SKM-1 treated with dmso at 0.1 percent for 144 hours (cell line): ENCODE measurements at regions not wholly inside any gene's neighbourhood (a gene's known extent, or its start where the extent isn't known, plus 50 kb on each side); places are given as distances from the start of the nearest gene placed in this dataset.

Experiments
- DNase-seq: peaks from one replicate; lab custom pipeline; 2025; ENCODE audit not compliant: unreplicated experiment; lab: John Stamatoyannopoulos, UW

- DNase-seq = no peak
Measured at GRCh38 chr3:34362910-34363309, 564.5 kb downstream of the PDCD6IP start.

GRCh38 chr3:34363881-34364280 is 565.5 kb downstream of the PDCD6IP start:
- DNase-seq = no peak

- no peak for DNase-seq
Measured at GRCh38 chr3:34364335-34364734, 565.9 kb downstream of the PDCD6IP start.

GRCh38 chr3:34365231-34365630 is 566.8 kb downstream of the PDCD6IP start:
- no peak for DNase-seq

GRCh38 chr3:34365771-34366170 is 567.3 kb downstream of the PDCD6IP start:
- no peak for DNase-seq

GRCh38 chr3:34367521-34367920 is 569.1 kb downstream of the PDCD6IP start:
- DNase-seq = no peak

GRCh38 chr3:34374521-34374920 is 576.1 kb downstream of the PDCD6IP start:
- no peak for DNase-seq

- no peak for DNase-seq
Measured at GRCh38 chr3:34376691-34377090, 578.3 kb downstream of the PDCD6IP start.

- DNase-seq = no peak
Measured at GRCh38 chr3:34377961-34378360, 579.5 kb downstream of the PDCD6IP start.

GRCh38 chr3:34381243-34381642 is 582.8 kb downstream of the PDCD6IP start:
- no peak for DNase-seq

GRCh38 chr3:34382859-34383258 is 584.4 kb downstream of the PDCD6IP start:
- no peak for DNase-seq

GRCh38 chr3:34386309-34386708 is 587.9 kb downstream of the PDCD6IP start:
- no peak for DNase-seq

GRCh38 chr3:34387826-34388564 is 589.6 kb downstream of the PDCD6IP start:
- DNase-seq = no peak

GRCh38 chr3:34388830-34389229 is 590.4 kb downstream of the PDCD6IP start:
- no peak for DNase-seq

- no peak for DNase-seq
Measured at GRCh38 chr3:34394978-34395748, 596.7 kb downstream of the PDCD6IP start.

- DNase-seq = no peak
Measured at GRCh38 chr3:34396288-34396687, 597.9 kb downstream of the PDCD6IP start.

GRCh38 chr3:34396956-34397355 is 598.5 kb downstream of the PDCD6IP start:
- no peak for DNase-seq

GRCh38 chr3:34399401-34399800 is 601.0 kb downstream of the PDCD6IP start:
- no peak for DNase-seq

GRCh38 chr3:34405159-34405558 is 606.7 kb downstream of the PDCD6IP start:
- no peak for DNase-seq

- DNase-seq = no peak
Measured at GRCh38 chr3:34407281-34407680, 608.9 kb downstream of the PDCD6IP start.

GRCh38 chr3:34408088-34408487 is 609.7 kb downstream of the PDCD6IP start:
- no peak for DNase-seq

- no peak for DNase-seq
Measured at GRCh38 chr3:34411596-34411995, 613.2 kb downstream of the PDCD6IP start.
